ENCODE measurements at regions not wholly inside any gene's neighbourhood (a gene's known extent, or its start where the extent isn't known, plus 50 kb on each side); places are given as distances from the start of the nearest gene placed in this dataset.

GRCh38 chr13:32956595-32956933 lies 59.7 kb upstream of the KL start:
- Histone ChIP-seq H3K27ac (no peak overlapping the region), H3K4me3 (no peak overlapping the region)

DNA sequence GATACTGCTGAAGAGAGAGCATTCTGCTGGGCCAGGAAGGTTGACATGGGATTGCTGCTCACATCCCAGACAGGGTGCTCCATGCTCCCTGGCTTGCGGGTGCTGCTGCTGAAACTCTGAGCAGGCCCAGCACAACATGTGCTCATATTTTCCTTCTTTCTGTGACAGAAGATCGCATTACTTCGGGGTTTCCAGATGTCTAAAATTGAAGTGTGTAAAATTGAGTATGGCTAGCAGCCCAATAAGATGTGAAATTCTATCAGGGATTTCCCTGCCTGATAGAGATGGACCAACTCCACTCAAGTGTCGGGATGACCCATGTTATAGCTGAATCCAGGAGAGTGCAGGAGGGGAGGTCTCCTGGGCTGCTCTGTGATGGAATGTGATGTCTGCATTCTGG lies 55.6 kb upstream of the KL start:
- Histone ChIP-seq H3K4me3 (no peak overlapping the region), H3K27ac (no peak overlapping the region)

GRCh38 chr13:32961724-32962123 lies 54.5 kb upstream of the KL start:
- H3K27ac ChIP-seq = no peak overlapping the region
- no peak overlapping the region for H3K4me3 ChIP-seq

DNA sequence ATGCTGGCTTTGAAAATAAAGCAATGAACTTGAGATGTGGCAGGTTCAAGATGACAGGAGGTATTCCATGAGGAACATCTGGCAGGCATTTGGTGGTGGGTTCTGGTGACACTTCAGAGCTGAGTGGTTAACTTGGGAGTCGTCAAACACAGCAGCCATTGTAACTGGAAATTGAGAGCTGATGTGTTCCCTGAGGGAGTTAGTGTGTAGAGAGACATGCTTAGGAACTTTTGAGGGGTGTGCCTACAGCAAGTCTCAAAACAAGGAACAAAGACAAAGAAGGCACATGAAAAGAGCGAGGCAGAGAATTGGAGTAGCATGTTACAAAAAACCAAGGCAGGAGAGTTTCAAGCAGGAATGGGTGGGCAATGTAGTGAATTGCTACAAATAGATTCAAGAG lies 53.9 kb upstream of the KL start:
- no peak overlapping the region for H3K4me3 ChIP-seq
- H3K27ac ChIP-seq = no peak overlapping the region

DNA sequence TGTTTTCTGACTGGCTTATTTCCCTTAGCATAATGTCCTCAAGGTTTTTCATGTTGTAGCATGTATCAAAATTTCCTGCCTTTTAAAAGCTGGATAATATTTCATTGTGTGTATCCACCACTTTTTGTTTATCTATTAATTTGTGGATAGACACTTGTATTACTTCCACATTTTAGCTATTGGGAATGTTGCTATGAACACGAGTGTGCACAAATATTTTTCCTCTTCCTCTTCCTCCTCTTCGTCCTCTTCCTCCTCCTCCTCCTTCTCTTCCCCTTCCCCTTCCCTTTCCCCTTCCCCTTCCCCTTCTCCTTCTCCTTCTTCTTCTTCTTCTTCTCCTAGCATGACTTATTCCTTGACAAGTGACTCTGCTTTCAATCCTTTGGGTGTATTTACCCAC lies 51.2 kb upstream of the KL start:
- H3K4me3 ChIP-seq = no peak overlapping the region
- H3K27ac ChIP-seq = no peak overlapping the region

Data from skin epidermis (tissue), 12 donors.